HG03520 (cell line): ENCODE measurements at regions not wholly inside any gene's neighbourhood (a gene's known extent, or its start where the extent isn't known, plus 50 kb on each side); places are given as distances from the start of the nearest gene placed in this dataset.
"Not testable (repeated sequence)": the region's sequence is repeated elsewhere in the genome, so short reads cannot be mapped to it uniquely, and the experiment has no call there.

Source experiments
- ATAC-seq: cut with Tn5 transposase; IDR thresholded peaks from one replicate; pipeline ENCODE4 v1.9.1; 2021; ENCODE audit warnings: mild to moderate bottlenecking, moderate library complexity; ENCODE audit not compliant: unreplicated experiment

- no peak for ATAC-seq
These were observed 84.6 kb upstream of the ATP8B1 start for GRCh38 chr18:57887543-57888383.

GRCh38 chr18:57885931-57886330, 82.8 kb upstream of the ATP8B1 start:
- no peak for ATAC-seq

- ATAC-seq: no peak
These were observed 79.3 kb upstream of the ATP8B1 start for GRCh38 chr18:57882465-57882864.

GRCh38 chr18:57881818-57882413, 78.8 kb upstream of the ATP8B1 start:
- peak; percentile 79 for ATAC-seq

GRCh38 chr18:57879924-57880323, 76.8 kb upstream of the ATP8B1 start:
- not testable (repeated sequence) for ATAC-seq

- no peak for ATAC-seq
These were observed 66.1 kb upstream of the ATP8B1 start for GRCh38 chr18:57869221-57869620.

- ATAC-seq: no peak
These were observed 63.2 kb upstream of the ATP8B1 start for GRCh38 chr18:57866355-57866754.

- ATAC-seq: no peak
These were observed 61.6 kb upstream of the ATP8B1 start for GRCh38 chr18:57864615-57865121.

- no peak for ATAC-seq
These were observed 60.6 kb upstream of the ATP8B1 start for GRCh38 chr18:57863706-57864105.

GRCh38 chr18:57859314-57859713, 56.2 kb upstream of the ATP8B1 start:
- no peak for ATAC-seq

GRCh38 chr18:57856557-57857280, 53.6 kb upstream of the ATP8B1 start:
- no peak for ATAC-seq

GRCh38 chr18:57856128-57856527, 53.0 kb upstream of the ATP8B1 start:
- no peak for ATAC-seq

GRCh38 chr18:57855551-57855950, 52.4 kb upstream of the ATP8B1 start:
- ATAC-seq: no peak

GRCh38 chr18:57854726-57855125, 51.6 kb upstream of the ATP8B1 start:
- no peak for ATAC-seq

GRCh38 chr18:57853864-57854263, 50.7 kb upstream of the ATP8B1 start:
- ATAC-seq: no peak

- ATAC-seq: no peak
These were observed 50.0 kb upstream of the ATP8B1 start for GRCh38 chr18:57853133-57853532.
